ENCODE measurements at regions not wholly inside any gene's neighbourhood (a gene's known extent, or its start where the extent isn't known, plus 50 kb on each side); places are given as distances from the start of the nearest gene placed in this dataset.

GRCh38 chr5:109611505-109611904 lies 78.2 kb upstream of the MAN2A1 start:
- Histone ChIP-seq H3K9ac (ENCODE audit: low read length) (no peak overlapping the region), H3K36me3 (replicated peaks; ENCODE audit: low read depth, low read length) (no peaks in the 10 kb centered on the region), H3K27me3 (ENCODE audit: low read depth, low read length) (peaks cover 4% of the 10 kb centered on the region), H4K20me1 (ENCODE audit: insufficient read depth, low read length) (no peaks in the 10 kb centered on the region), H2AFZ (ENCODE audit: low read depth, low read length) (no peak overlapping the region), H3K4me1 (ENCODE audit: low read length) (no peaks in the 10 kb centered on the region), H3K79me2 (ENCODE audit: low read length) (no peaks in the 10 kb centered on the region), H3K4me3 (ENCODE audit: low read length) (no peak overlapping the region), H3K9me3 (ENCODE audit: insufficient read depth, low read length) (no peaks in the 10 kb centered on the region), H3K4me2 (ENCODE audit: low read length) (no peak overlapping the region), H3K27ac (ENCODE audit: low read length) (no peak overlapping the region)
- TF ChIP-seq CTCF (IDR thresholded peaks at IDR 0.05; ENCODE audit: low read depth, low read length): no peak

GRCh38 chr5:109611061-109611460 lies 78.7 kb upstream of the MAN2A1 start:
- Histone ChIP-seq H3K27me3 (ENCODE audit: low read depth, low read length) (no peaks in the 10 kb centered on the region; the same call in 1 of the 2 replicates), H3K79me2 (ENCODE audit: low read length) (no peaks in the 10 kb centered on the region), H3K27ac (ENCODE audit: low read length) (no peak overlapping the region), H3K9me3 (ENCODE audit: insufficient read depth, low read length) (no peaks in the 10 kb centered on the region), H3K4me2 (ENCODE audit: low read length) (no peak overlapping the region), H2AFZ (ENCODE audit: low read depth, low read length) (no peak overlapping the region), H4K20me1 (ENCODE audit: insufficient read depth, low read length) (no peaks in the 10 kb centered on the region), H3K9ac (ENCODE audit: low read length) (no peak overlapping the region), H3K4me1 (ENCODE audit: low read length) (no peaks in the 10 kb centered on the region), H3K4me3 (ENCODE audit: low read length) (no peak overlapping the region), H3K36me3 (replicated peaks; ENCODE audit: low read depth, low read length) (no peaks in the 10 kb centered on the region)
- no peak for TF ChIP-seq CTCF (IDR thresholded peaks at IDR 0.05; ENCODE audit: low read depth, low read length)
- no peak for TF ChIP-seq EZH2phosphoT487 (IDR thresholded peaks at IDR 0.05; ENCODE audit: low read depth)

GRCh38 chr5:109610581-109610980 lies 79.1 kb upstream of the MAN2A1 start:
- no peak overlapping the region for H2AFZ ChIP-seq (ENCODE audit: low read depth, low read length)
- H3K9ac ChIP-seq (ENCODE audit: low read length): no peak overlapping the region
- TF ChIP-seq EZH2phosphoT487 (IDR thresholded peaks at IDR 0.05; ENCODE audit: low read depth) (no peak), CTCF (IDR thresholded peaks at IDR 0.05; ENCODE audit: low read depth, low read length) (no peak)
- no peaks in the 10 kb centered on the region for H3K9me3 ChIP-seq (ENCODE audit: insufficient read depth, low read length)
- H3K4me3 ChIP-seq (ENCODE audit: low read length): no peak overlapping the region
- no peak overlapping the region for H3K4me2 ChIP-seq (ENCODE audit: low read length)
- no peaks in the 10 kb centered on the region for H4K20me1 ChIP-seq (ENCODE audit: insufficient read depth, low read length)
- no peaks in the 10 kb centered on the region for H3K4me1 ChIP-seq (ENCODE audit: low read length)
- H3K79me2 ChIP-seq (ENCODE audit: low read length): no peaks in the 10 kb centered on the region
- no peak overlapping the region for H3K27ac ChIP-seq (ENCODE audit: low read length)
- no peaks in the 10 kb centered on the region for H3K36me3 ChIP-seq (replicated peaks; ENCODE audit: low read depth, low read length)
- no peaks in the 10 kb centered on the region for H3K27me3 ChIP-seq (ENCODE audit: low read depth, low read length)

- Histone ChIP-seq H3K4me2 (ENCODE audit: low read length) (no peak overlapping the region), H3K27me3 (ENCODE audit: low read depth, low read length) (no peaks in the 10 kb centered on the region), H3K4me3 (ENCODE audit: low read length) (no peak overlapping the region), H3K27ac (ENCODE audit: low read length) (no peak overlapping the region), H3K9ac (ENCODE audit: low read length) (no peak overlapping the region), H3K36me3 (replicated peaks; ENCODE audit: low read depth, low read length) (no peaks in the 10 kb centered on the region), H3K4me1 (ENCODE audit: low read length) (no peaks in the 10 kb centered on the region), H3K79me2 (ENCODE audit: low read length) (no peaks in the 10 kb centered on the region), H4K20me1 (ENCODE audit: insufficient read depth, low read length) (no peaks in the 10 kb centered on the region), H2AFZ (ENCODE audit: low read depth, low read length) (no peak overlapping the region), H3K9me3 (ENCODE audit: insufficient read depth, low read length) (no peaks in the 10 kb centered on the region)
- TF ChIP-seq EZH2phosphoT487 (IDR thresholded peaks at IDR 0.05; ENCODE audit: low read depth): no peak
- no peak for TF ChIP-seq CTCF (IDR thresholded peaks at IDR 0.05; ENCODE audit: low read depth, low read length)
Measured at GRCh38 chr5:109605207-109605730, 84.5 kb upstream of the MAN2A1 start.
